ENCODE measurements at regions not wholly inside any gene's neighbourhood (a gene's known extent, or its start where the extent isn't known, plus 50 kb on each side); places are given as distances from the start of the nearest gene placed in this dataset.

DNA sequence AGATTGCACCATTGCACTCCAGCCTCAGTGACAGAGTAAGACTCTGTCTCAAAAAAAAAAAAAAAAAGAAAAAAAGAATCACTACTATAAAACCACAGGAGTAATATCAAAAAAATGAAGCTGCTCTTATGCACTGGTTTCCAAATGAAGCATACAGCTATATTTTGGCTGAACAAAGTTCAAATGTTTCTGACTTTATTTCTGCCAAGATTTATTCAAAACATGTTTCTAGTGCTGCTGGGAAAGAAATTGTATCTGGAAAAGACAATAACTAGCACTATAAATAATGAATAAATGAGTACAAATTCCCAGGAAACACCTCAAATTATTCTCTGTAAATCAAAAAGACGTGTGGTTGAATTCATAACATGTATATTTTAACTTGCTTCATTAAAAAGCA lies 102.5 kb upstream of the MME start:
- Histone ChIP-seq H3K4me1 (ENCODE audit: insufficient read depth, low read length) (no peaks in the 10 kb centered on the region), H3K9me3 (ENCODE audit: low read depth, low read length) (no peaks in the 10 kb centered on the region), H3K4me3 (ENCODE audit: insufficient read depth, low read length) (no peak overlapping the region), H3K27me3 (ENCODE audit: insufficient read depth, low read length) (no peaks in the 10 kb centered on the region), H2AFZ (ENCODE audit: low read length) (no peak overlapping the region), H3K27ac (ENCODE audit: low read depth, low read length) (no peak overlapping the region), H3K4me2 (ENCODE audit: insufficient read depth, low read length) (no peak overlapping the region), H3K36me3 (ENCODE audit: insufficient read depth, low read length) (no peaks in the 10 kb centered on the region), H4K20me1 (ENCODE audit: insufficient read depth, low read length) (no peaks in the 10 kb centered on the region), H3K79me2 (ENCODE audit: insufficient read depth, low read length) (no peaks in the 10 kb centered on the region)
- TF ChIP-seq, protein P1, sequence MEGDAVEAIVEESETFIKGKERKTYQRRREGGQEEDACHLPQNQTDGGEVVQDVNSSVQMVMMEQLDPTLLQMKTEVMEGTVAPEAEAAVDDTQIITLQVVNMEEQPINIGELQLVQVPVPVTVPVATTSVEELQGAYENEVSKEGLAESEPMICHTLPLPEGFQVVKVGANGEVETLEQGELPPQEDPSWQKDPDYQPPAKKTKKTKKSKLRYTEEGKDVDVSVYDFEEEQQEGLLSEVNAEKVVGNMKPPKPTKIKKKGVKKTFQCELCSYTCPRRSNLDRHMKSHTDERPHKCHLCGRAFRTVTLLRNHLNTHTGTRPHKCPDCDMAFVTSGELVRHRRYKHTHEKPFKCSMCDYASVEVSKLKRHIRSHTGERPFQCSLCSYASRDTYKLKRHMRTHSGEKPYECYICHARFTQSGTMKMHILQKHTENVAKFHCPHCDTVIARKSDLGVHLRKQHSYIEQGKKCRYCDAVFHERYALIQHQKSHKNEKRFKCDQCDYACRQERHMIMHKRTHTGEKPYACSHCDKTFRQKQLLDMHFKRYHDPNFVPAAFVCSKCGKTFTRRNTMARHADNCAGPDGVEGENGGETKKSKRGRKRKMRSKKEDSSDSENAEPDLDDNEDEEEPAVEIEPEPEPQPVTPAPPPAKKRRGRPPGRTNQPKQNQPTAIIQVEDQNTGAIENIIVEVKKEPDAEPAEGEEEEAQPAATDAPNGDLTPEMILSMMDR (IDR thresholded peaks at IDR 0.05; ENCODE audit: extremely low read depth, low read depth, low read length): no peak
- no peak for DNase-seq (ENCODE audit: insufficient read length, low spot score, missing footprints)

DNA sequence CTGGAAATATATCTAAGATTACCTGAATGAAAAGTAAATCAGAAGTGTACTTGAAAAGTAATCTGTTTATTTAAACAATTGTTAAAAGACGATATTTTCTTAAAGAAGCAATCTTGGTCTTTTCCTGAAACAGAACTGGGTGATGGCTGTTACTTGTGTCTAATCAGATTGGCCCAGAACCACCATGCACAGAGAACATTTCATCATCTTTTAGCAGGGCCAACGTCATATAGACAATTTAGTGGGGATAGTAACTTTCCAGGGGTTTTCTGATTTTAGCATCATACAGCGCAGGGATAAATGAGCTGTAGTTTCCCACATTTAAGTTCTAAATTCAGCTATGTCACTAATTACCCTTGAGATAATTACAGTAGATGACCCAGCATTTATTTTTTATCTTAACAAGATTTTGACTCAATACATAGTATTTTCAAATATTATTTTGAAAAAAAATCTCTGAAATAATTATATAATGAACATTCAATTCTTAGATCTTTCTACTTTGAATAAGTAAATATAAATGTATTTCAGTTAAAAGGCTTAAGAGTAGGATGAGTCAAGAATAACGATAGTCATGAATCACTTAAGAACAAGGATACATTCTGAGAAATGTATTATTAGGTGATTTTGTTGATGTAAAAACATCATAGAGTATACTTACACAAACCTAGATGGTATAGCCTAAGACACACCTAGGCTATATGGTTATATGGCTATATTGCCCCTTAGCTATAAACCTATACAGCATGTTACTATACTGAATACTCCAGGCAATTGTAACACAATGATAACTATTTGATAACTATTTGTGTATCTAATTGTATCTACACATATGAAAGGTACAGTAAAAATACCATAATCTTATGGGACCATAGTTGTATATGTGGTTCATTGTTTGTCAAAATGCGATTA lies 103.8 kb upstream of the MME start:
- Histone ChIP-seq H3K36me3 (ENCODE audit: insufficient read depth, low read length) (no peaks in the 10 kb centered on the region), H2AFZ (ENCODE audit: low read length) (no peak overlapping the region), H3K4me1 (ENCODE audit: insufficient read depth, low read length) (peaks cover 9% of the 10 kb centered on the region), H3K4me3 (ENCODE audit: insufficient read depth, low read length) (no peak overlapping the region), H3K27me3 (ENCODE audit: insufficient read depth, low read length) (no peaks in the 10 kb centered on the region), H4K20me1 (ENCODE audit: insufficient read depth, low read length) (no peaks in the 10 kb centered on the region), H3K4me2 (ENCODE audit: insufficient read depth, low read length) (no peak overlapping the region), H3K9me3 (ENCODE audit: low read depth, low read length) (no peaks in the 10 kb centered on the region), H3K79me2 (ENCODE audit: insufficient read depth, low read length) (no peaks in the 10 kb centered on the region), H3K27ac (ENCODE audit: low read depth, low read length) (no peak overlapping the region)
- TF ChIP-seq, protein P1 (IDR thresholded peaks at IDR 0.05; ENCODE audit: extremely low read depth, low read depth, low read length): no peak
- no peak for DNase-seq (ENCODE audit: insufficient read length, low spot score, missing footprints)

DNA sequence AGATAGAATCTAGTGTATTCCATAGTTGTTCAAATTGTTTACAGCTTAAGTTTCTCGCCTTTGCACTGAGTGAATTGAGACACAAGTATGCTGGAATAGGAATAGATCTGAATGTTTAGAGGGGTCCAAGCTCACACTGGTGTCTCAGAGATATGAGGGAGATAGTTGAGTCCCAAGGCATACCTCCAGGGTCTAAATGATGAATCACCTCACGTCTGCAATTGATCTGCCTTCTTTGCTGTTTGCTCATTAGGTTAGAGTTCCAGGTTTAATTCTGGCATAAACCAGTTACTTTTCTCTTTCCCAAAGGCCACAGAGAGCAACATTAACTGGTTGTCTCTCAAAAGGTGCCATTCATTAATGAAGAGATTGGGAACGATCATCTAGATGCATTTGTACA lies 106.3 kb upstream of the MME start:
- no peak overlapping the region for H3K4me2 ChIP-seq (ENCODE audit: insufficient read depth, low read length)
- TF ChIP-seq, protein P1 (IDR thresholded peaks at IDR 0.05; ENCODE audit: extremely low read depth, low read depth, low read length): no peak
- H3K4me3 ChIP-seq (ENCODE audit: insufficient read depth, low read length): no peak overlapping the region
- H3K27ac ChIP-seq (ENCODE audit: low read depth, low read length): no peak overlapping the region
- no peaks in the 10 kb centered on the region for H3K36me3 ChIP-seq (ENCODE audit: insufficient read depth, low read length)
- no peak overlapping the region for H2AFZ ChIP-seq (ENCODE audit: low read length)
- H3K4me1 ChIP-seq (ENCODE audit: insufficient read depth, low read length): peaks cover 13% of the 10 kb centered on the region
- no peaks in the 10 kb centered on the region for H3K27me3 ChIP-seq (ENCODE audit: insufficient read depth, low read length)
- no peaks in the 10 kb centered on the region for H3K9me3 ChIP-seq (ENCODE audit: low read depth, low read length)
- no peaks in the 10 kb centered on the region for H4K20me1 ChIP-seq (ENCODE audit: insufficient read depth, low read length)
- DNase-seq (ENCODE audit: insufficient read length, low spot score, missing footprints): no peak
- no peaks in the 10 kb centered on the region for H3K79me2 ChIP-seq (ENCODE audit: insufficient read depth, low read length)

DNA sequence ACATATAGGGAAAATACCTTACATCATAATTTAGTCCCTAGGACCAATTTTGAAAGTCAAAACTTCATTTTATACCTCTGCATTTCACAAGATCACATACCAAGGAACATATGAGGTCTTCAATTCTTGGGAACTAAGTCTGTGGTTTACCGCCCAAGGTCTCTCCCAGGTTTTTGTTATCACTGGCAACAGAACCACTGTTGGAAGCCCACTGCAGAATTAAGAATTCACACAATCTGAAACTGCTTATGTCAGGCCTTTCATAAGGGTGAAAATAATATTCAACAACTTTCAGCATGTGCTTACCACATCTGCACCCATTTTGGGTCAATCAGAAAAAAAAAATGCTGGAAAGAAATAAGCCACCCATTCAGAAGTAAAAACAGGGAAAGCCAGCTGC lies 107.2 kb upstream of the MME start:
- no peaks in the 10 kb centered on the region for H3K79me2 ChIP-seq (ENCODE audit: insufficient read depth, low read length)
- no peaks in the 10 kb centered on the region for H3K9me3 ChIP-seq (ENCODE audit: low read depth, low read length)
- no peak overlapping the region for H3K4me3 ChIP-seq (ENCODE audit: insufficient read depth, low read length)
- H3K27me3 ChIP-seq (ENCODE audit: insufficient read depth, low read length): no peaks in the 10 kb centered on the region
- TF ChIP-seq, protein P1 (IDR thresholded peaks at IDR 0.05; ENCODE audit: extremely low read depth, low read depth, low read length): no peak
- no peak overlapping the region for H3K4me2 ChIP-seq (ENCODE audit: insufficient read depth, low read length)
- no peaks in the 10 kb centered on the region for H3K36me3 ChIP-seq (ENCODE audit: insufficient read depth, low read length)
- peaks cover 13% of the 10 kb centered on the region for H3K4me1 ChIP-seq (ENCODE audit: insufficient read depth, low read length)
- no peak for DNase-seq (ENCODE audit: insufficient read length, low spot score, missing footprints)
- H4K20me1 ChIP-seq (ENCODE audit: insufficient read depth, low read length): no peaks in the 10 kb centered on the region
- no peak overlapping the region for H3K27ac ChIP-seq (ENCODE audit: low read depth, low read length)
- H2AFZ ChIP-seq (ENCODE audit: low read length): no peak overlapping the region
